ENCODE measurements at regions not wholly inside any gene's neighbourhood (a gene's known extent, or its start where the extent isn't known, plus 50 kb on each side); places are given as distances from the start of the nearest gene placed in this dataset.

DNA sequence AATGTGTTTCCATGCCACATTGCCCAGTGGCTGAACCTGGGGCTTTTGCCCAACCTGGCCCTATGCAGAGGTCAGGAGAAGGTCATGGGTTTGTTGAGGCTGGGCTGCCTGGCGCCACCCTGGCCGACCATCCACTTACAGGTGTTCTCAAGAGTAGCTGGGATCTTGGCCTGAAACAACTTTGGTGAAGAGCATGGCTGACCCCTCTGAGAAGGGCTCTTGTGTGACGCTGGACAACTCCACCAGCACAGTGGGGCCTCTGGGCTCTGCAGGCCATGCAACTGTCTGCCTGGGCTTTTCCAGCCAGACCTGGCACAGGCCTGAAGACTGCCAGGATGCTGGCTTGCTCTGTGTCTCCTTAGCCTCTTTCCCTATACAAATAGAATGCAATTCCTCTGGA lies 76.4 kb upstream of the ZNG1B start:
- Histone ChIP-seq H3K4me1 (replicated peaks in 1 of 4; ENCODE audit: control insufficient read depth in 3 of 4, insufficient read depth in 4 of 4, low read length in 3 of 4) (no peaks in the 10 kb centered on the region), H3K79me2 (ENCODE audit: control insufficient read depth in 1 of 2, insufficient read depth in 2 of 2, low read length in 2 of 2) (no peaks in the 10 kb centered on the region), H3K18ac (ENCODE audit: extremely low read depth, low read length) (no peak overlapping the region), H3K23ac (ENCODE audit: insufficient read length) (no peak overlapping the region), H3K36me3 (ENCODE audit: control insufficient read depth in 2 of 4, insufficient read depth in 4 of 4, low read length in 3 of 4) (no peaks in the 10 kb centered on the region), H2AK5ac (ENCODE audit: low read depth, low read length) (no peak overlapping the region), H3K14ac (ENCODE audit: insufficient read length) (no peak overlapping the region), H3K9me3 (ENCODE audit: insufficient read depth in 2 of 2, low read depth in 1 of 2, low read length in 1 of 2) (no peaks in the 10 kb centered on the region), H4K20me1 (replicated peaks in 1 of 2; ENCODE audit: control insufficient read depth in 1 of 2, insufficient read depth in 2 of 2, low read length in 2 of 2) (no peaks in the 10 kb centered on the region), H2BK15ac (ENCODE audit: low read length) (no peak overlapping the region), H3K4me3 (ENCODE audit: extremely low read depth in 1 of 4, insufficient read depth in 2 of 4, low read depth in 3 of 4, low read length in 4 of 4) (no peak overlapping the region), H2BK12ac (ENCODE audit: low read depth, low read length) (no peak overlapping the region), H4K91ac (replicated peaks; ENCODE audit: insufficient read length, low read length) (no peak overlapping the region), H3K27me3 (replicated peaks in 1 of 4; ENCODE audit: control insufficient read depth in 3 of 4, extremely low read depth in 1 of 4, insufficient read depth in 3 of 4, low read length in 3 of 4) (no peaks in the 10 kb centered on the region), H3K4ac (replicated peaks; ENCODE audit: insufficient read length, low read depth, low read length) (no peak overlapping the region), H3K9ac (replicated peaks in 1 of 4; ENCODE audit: extremely low read depth in 1 of 4, low read depth in 3 of 4, low read length in 3 of 4) (no peak overlapping the region), H3K56ac (replicated peaks; ENCODE audit: insufficient read length, low read depth, low read length) (no peak overlapping the region), H3K27ac (ENCODE audit: low read depth, low read length) (no peak overlapping the region), H2BK5ac (ENCODE audit: low read depth, low read length) (no peak overlapping the region), H2AFZ (ENCODE audit: low read length) (no peak overlapping the region), H2BK120ac (replicated peaks; ENCODE audit: low read depth, low read length) (no peak overlapping the region), H2BK20ac (ENCODE audit: low read length) (no peak overlapping the region), H4K8ac (ENCODE audit: extremely low read depth, insufficient read depth, low read length) (no peak overlapping the region), H4K5ac (ENCODE audit: insufficient read length, low read depth, low read length) (no peak overlapping the region), H3K4me2 (ENCODE audit: insufficient read depth in 1 of 2, low read depth in 2 of 2, low read length in 2 of 2) (no peak overlapping the region), H3K23me2 (ENCODE audit: low read depth, low read length) (no peaks in the 10 kb centered on the region), H3K79me1 (ENCODE audit: low read depth, low read length) (no peaks in the 10 kb centered on the region)
- ChIA-PET CTCF (ENCODE audit: partially characterized antibody) (interaction anchor here (1.3 kb wide), 1 partner anchor 39 kb away, joined by 3 read pairs; no protein-coding TSS in a partner anchor), POLR2A (ENCODE audit: partially characterized antibody) (no interaction called here)
- WGBS, 2 experiments (ENCODE audit: extremely low coverage in 1 of 2, insufficient coverage in 1 of 2, insufficient read length in 1 of 2, insufficient replicate concordance in 2 of 2, low coverage in 1 of 2, low lambda C conversion rate in 2 of 2, missing lambda C conversion rate in 1 of 2) = 91% methylated on average over 3 of the region's 3 CpGs; no CpG with 5 or more reads in 1 of the 2 experiments
- FAIRE-seq (no peak), DNase-seq (ENCODE audit: low read depth in 1 of 2, low spot score in 2 of 2) (no peak)
- TF ChIP-seq TCF12 (IDR thresholded peaks at IDR 0.05; ENCODE audit: low read depth, low read length) = no peak
- TF ChIP-seq BACH1 (IDR thresholded peaks at IDR 0.05; ENCODE audit: low read length) = no peak
- TF ChIP-seq BRCA1 (IDR thresholded peaks at IDR 0.05; ENCODE audit: low read depth, low read length) = no peak
- TF ChIP-seq CEBPB (IDR thresholded peaks at IDR 0.05; ENCODE audit: low read depth, low read length) = no peak
- no peak for TF ChIP-seq TEAD4 (IDR thresholded peaks at IDR 0.05; ENCODE audit: low read depth, low read length)
- no peak for TF ChIP-seq CHD1 (IDR thresholded peaks at IDR 0.05; ENCODE audit: low read depth, low read length)
- TF ChIP-seq HDAC6 (IDR thresholded peaks at IDR 0.05; ENCODE audit: low read depth, low read length) = no peak
- TF ChIP-seq CBX8 (IDR thresholded peaks at IDR 0.05; ENCODE audit: borderline replicate concordance, low read depth, low read length) = no peak
- TF ChIP-seq RNF2 (IDR thresholded peaks at IDR 0.05; ENCODE audit: borderline replicate concordance, low read depth, low read length, missing control alignments, poor library complexity, severe bottlenecking) = no peak
- TF ChIP-seq NANOG (IDR thresholded peaks at IDR 0.05; ENCODE audit: insufficient read depth, low read depth, low read length, poor library complexity, severe bottlenecking) = no peak
- TF ChIP-seq KDM1A (IDR thresholded peaks at IDR 0.05; ENCODE audit: borderline replicate concordance, low read length) = no peak
- no peak for TF ChIP-seq SIX5 (IDR thresholded peaks at IDR 0.05; ENCODE audit: low read depth, low read length)
- TF ChIP-seq SAP30 (IDR thresholded peaks at IDR 0.05; ENCODE audit: insufficient read depth, insufficient replicate concordance, low read length) = no peak
- TF ChIP-seq TAF7 (optimal IDR thresholded peaks at IDR 0.05; ENCODE audit: borderline replicate concordance, low read depth, low read length) = no peak
- no peak for TF ChIP-seq RBBP5 (IDR thresholded peaks at IDR 0.05; ENCODE audit: borderline replicate concordance, low read depth, low read length)
